HepG2 (cell line): ENCODE measurements at regions not wholly inside any gene's neighbourhood (a gene's known extent, or its start where the extent isn't known, plus 50 kb on each side); places are given as distances from the start of the nearest gene placed in this dataset.

Experiments used
- POLR2AphosphoS5 ChIP-seq: IDR thresholded peaks from 2 replicates; pipeline ENCODE4 v1.6.1; 2012; ENCODE audit warnings: low read depth, low read length
- RFX5 ChIP-seq: IDR thresholded peaks from 2 replicates; pipeline ENCODE4 v1.6.1; 2011; ENCODE audit warnings: low read depth, low read length, improper control_type of control experiment
- THYN1 ChIP-seq: sonication (generic); formaldehyde crosslinking; IDR thresholded peaks from 2 replicates; pipeline ENCODE4 v1.8.1; 2023; ENCODE audit warnings: low read depth, mild to moderate bottlenecking, moderate library complexity, missing genetic modification reagents, borderline replicate concordance
- TSC22D2 ChIP-seq: sonication (generic); formaldehyde crosslinking; IDR thresholded peaks from 2 replicates; pipeline ENCODE4 v1.5.1; 2020; ENCODE audit warnings: missing genetic modification reagents, mild to moderate bottlenecking, borderline replicate concordance
- ZBTB7A ChIP-seq: sonication (generic); formaldehyde crosslinking; IDR thresholded peaks from 2 replicates; pipeline ENCODE4 v1.8.0; 2022; ENCODE audit warnings: mild to moderate bottlenecking, missing genetic modification reagents
- ZNF792 ChIP-seq: IDR thresholded peaks from 2 replicates; pipeline ENCODE4 v1.6.1; 2016
- ZNF891 ChIP-seq: sonication (generic); formaldehyde crosslinking; IDR thresholded peaks from 2 replicates; pipeline ENCODE4 v1.5.0; 2020; ENCODE audit warnings: mild to moderate bottlenecking, missing genetic modification reagents
- TF ChIP-seq, protein P1 (sequence below): sonication (generic); formaldehyde crosslinking; IDR thresholded peaks from 2 replicates; pipeline ENCODE4 v1.4.0; 2020; ENCODE audit warnings: missing genetic modification reagents
- TF ChIP-seq, protein P2 (sequence below): sonication (generic); formaldehyde crosslinking; IDR thresholded peaks from 2 replicates; pipeline ENCODE4 v1.5.0; 2020; ENCODE audit warnings: mild to moderate bottlenecking, missing genetic modification reagents, moderate library complexity

DNA sequence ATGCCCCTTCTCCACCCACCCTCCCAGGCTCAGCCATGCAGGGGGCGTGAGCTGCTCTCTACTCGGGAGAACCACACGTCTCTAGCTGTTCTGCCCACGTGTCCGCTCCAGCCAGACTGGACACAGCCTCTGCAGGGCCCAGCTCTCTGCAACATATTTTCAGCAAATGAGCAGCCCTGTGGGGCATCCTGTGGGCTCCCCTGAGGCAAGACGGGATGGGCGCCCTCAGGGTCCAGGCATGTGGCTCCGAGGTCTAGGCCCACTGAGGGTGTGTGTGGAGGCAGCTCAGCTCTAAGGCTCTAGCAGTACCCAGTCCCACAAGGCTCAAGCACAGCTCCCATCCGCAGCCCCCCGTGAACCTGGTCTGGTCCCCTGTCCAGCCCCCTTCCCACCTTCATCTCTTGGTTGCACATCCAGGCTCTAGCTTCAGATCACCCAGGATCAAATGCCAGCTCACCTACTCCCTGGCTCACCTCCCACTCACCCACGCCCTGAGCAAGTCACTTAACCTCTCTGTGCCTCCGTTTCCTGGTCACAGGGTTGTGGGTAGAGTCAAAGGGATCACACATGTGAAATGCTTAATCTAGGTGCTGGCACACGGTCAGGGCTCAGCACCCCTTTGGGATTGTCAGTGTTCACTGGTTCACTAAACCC lies 57.8 kb upstream of the TCF20 start:
- TF ChIP-seq THYN1 (CRISPR knock-in tag), result no peak
- TF ChIP-seq TSC22D2 (CRISPR knock-in tag), result no peak
- no peak for TF ChIP-seq ZNF891 (CRISPR knock-in tag)
- TF ChIP-seq ZBTB7A (CRISPR knock-in tag), result no peak
- TF ChIP-seq, protein P1, sequence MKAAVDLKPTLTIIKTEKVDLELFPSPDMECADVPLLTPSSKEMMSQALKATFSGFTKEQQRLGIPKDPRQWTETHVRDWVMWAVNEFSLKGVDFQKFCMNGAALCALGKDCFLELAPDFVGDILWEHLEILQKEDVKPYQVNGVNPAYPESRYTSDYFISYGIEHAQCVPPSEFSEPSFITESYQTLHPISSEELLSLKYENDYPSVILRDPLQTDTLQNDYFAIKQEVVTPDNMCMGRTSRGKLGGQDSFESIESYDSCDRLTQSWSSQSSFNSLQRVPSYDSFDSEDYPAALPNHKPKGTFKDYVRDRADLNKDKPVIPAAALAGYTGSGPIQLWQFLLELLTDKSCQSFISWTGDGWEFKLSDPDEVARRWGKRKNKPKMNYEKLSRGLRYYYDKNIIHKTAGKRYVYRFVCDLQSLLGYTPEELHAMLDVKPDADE (CRISPR knock-in tag), result no peak
- TF ChIP-seq, protein P2, sequence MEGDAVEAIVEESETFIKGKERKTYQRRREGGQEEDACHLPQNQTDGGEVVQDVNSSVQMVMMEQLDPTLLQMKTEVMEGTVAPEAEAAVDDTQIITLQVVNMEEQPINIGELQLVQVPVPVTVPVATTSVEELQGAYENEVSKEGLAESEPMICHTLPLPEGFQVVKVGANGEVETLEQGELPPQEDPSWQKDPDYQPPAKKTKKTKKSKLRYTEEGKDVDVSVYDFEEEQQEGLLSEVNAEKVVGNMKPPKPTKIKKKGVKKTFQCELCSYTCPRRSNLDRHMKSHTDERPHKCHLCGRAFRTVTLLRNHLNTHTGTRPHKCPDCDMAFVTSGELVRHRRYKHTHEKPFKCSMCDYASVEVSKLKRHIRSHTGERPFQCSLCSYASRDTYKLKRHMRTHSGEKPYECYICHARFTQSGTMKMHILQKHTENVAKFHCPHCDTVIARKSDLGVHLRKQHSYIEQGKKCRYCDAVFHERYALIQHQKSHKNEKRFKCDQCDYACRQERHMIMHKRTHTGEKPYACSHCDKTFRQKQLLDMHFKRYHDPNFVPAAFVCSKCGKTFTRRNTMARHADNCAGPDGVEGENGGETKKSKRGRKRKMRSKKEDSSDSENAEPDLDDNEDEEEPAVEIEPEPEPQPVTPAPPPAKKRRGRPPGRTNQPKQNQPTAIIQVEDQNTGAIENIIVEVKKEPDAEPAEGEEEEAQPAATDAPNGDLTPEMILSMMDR (CRISPR knock-in tag), result no peak
- no peak for TF ChIP-seq ZNF792 (CRISPR knock-in tag)
- no peak for TF ChIP-seq POLR2AphosphoS5
- no peak for TF ChIP-seq RFX5
